GM18861 (cell line): ENCODE measurements at regions not wholly inside any gene's neighbourhood (a gene's known extent, or its start where the extent isn't known, plus 50 kb on each side); places are given as distances from the start of the nearest gene placed in this dataset.
"Not testable (repeated sequence)": the region's sequence is repeated elsewhere in the genome, so short reads cannot be mapped to it uniquely, and the experiment has no call there.

ENCODE experiments used
- ATAC-seq: cut with Tn5 transposase; IDR thresholded peaks from one replicate; pipeline ENCODE4 v1.9.1; 2021; ENCODE audit not compliant: unreplicated experiment

DNA sequence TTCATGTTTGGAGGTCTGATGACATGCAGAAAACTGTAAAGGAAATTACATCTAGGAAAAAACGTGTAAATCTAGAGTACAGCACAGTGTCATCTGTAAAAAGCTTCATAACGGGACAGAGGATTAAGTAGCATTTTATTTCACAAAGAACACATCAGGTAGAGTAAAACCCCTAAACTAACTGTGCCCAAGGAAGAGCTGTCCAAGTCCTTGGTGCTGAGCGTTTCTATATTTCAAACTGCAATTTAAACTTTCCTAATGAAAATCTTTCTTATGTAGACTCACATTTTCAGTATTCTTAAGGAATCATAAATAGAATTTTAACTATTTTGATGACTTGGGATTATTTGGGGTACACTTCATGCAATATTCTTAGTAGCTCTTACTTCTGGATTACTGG lies 646.2 kb downstream of the IPMK start:
- no peak for ATAC-seq

DNA sequence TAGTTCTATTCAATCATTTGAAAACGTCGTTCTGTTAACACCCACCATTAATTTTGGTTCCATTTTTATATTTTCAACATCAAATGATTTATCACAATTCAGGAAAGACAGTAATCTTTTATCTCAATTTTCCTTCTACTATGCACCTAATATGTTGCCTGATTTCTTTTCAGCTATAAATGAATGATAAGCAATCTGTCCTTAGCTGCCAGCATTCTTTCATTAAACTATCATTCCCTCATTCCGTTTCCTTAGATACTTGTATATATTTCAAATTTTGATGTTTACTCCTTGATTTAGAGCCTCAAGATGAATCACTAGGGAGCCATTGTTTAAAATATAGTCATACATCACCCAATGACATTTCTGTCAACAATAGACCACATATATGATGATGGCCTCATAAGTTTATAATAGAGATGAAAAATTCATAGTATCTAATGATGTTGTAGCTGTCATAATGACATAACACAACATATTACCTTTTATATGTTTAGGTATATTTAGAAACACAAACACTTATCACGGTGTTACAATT lies 661.7 kb downstream of the IPMK start:
- no peak for ATAC-seq

DNA sequence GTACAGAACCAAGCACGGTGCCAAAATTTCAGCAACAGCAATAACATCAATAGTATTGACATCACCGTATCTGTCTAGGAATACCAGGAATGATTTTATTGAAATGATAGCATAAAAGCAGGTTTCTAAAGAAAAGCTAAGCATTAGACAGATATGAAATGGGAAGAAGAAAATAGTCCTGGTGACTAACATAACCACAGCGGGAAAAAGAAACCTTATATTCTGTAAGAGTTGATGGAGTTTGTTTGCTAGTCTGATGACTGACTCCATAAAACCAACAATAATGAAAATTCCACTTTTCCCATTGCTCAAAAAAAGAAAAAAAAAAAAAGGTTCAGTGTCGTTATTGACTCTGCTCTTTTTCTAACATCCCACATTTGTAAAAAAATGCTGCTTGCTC lies 668.3 kb downstream of the IPMK start:
- no peak for ATAC-seq

DNA sequence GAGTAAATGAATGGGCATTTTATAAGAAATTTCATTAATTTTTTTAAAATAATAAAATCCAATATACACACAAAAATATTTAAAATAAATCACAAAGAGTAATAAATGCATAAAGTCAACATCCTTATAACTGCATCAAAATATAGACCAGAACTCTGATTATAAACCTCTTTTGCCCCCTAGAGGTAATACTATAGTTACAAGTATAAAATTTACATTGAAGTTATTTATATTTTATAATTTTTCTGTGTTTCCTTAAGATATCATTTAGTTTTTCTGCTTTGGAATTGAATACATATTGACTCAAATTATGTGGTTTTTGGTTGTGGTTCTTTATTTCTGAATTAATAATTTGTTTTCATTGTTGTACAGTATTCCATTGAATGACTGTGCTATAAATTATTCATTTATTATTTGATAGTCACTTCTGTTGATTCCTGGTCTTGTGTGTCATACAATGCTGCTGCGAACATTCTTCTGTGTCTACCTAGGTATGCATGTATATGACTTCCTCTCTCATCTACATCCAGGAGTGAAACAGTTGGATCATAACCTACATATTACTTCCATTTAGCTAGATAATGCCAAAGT lies 673.6 kb downstream of the IPMK start:
- ATAC-seq, result no peak

DNA sequence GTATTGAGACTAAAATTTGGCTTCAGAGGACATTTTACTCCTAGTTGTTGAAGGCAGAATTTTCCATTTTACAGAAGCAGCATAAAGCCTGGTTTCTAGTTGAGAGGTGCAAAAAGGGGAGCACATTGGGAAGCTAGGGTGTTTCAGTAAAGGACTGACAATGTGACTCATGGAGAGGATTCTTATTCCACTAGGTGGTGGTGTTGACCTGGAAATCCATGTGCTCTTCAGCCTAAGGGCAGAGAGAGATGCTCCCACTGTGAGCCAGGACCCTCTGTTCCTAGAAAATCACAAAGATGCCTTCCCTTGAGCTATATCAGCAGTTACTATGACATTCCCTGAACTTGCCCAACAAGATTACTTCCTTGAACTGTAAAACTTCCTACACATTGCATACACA lies 687.8 kb downstream of the IPMK start:
- peak; percentile 46 for ATAC-seq

DNA sequence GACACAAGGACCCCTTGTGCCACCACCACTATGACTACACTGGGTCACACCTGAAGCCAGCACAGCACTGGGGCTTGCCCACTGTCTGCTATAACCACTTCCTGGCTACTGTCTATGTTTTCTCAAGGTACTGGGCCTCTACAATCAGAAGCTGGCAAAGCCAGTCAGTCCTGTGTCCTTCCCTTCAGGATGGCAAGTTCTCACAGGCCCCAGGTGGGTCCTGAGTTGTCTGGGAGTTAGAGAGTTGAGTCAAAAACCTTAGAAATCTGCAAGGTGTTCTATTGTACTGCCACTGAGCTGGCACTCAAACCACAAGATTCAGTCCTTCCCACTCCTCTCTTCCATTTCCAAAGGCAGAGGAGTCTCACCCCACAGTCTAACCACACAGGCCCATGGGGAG lies 705.5 kb downstream of the IPMK start:
- ATAC-seq, result no peak

DNA sequence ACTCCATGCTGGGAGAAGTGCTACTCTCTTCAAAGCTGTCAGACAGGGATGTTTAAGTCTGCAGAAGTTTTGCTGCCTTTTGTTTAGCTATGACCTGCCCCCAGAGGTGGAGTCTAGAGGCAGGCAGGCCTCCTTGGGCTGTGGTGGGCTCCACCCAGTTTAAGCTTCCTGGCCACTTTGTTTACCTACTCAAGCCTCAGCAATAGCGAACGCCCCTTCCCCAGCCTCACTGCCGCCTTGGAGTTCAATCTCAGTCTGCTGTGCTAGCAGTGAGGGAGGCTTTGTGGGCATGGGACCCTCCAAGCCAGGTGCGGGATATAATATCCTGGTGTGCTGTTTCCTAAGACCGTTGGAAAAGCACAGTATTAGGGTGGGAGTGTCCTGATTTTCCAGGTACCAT lies 715.9 kb downstream of the IPMK start:
- ATAC-seq, result not testable (repeated sequence)

DNA sequence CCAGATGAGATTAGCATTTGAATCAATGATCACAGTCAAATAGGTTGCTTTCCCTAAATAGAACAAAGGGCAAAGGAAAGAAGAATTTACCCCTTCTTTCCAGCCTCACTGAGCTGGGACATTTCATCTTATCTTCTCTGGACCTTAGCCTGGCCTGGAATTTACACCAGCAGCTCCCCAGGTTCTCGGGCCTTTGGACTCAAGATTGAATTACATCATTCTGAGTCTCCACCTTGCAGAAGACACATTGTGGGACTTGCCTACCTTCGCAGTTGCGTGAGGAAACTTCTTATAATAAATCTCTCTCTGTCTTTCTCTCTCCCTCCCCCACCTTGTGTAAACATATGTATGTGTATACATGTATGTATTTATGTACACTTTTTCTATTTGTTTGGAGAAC lies 732.4 kb downstream of the IPMK start:
- ATAC-seq, result no peak

DNA sequence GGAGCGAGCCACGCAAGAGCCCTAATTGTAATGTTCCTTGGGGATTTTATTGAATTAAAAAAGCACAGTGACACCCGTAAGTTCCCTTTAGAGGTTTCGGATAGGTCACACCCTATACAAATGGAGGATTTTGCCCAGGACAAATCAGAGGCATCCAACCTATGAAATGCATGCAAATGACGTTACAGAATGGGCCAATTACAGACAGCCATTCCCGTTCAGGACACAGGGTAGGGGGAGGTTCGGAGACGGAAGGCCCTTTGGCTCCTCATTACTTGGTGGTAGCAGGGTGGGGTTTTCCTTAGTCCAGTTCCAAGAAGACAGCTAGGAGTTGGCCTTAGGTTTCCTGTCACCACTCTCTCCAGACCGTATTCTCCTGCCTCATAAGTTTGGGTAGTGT lies 754.1 kb downstream of the IPMK start:
- no peak for ATAC-seq

DNA sequence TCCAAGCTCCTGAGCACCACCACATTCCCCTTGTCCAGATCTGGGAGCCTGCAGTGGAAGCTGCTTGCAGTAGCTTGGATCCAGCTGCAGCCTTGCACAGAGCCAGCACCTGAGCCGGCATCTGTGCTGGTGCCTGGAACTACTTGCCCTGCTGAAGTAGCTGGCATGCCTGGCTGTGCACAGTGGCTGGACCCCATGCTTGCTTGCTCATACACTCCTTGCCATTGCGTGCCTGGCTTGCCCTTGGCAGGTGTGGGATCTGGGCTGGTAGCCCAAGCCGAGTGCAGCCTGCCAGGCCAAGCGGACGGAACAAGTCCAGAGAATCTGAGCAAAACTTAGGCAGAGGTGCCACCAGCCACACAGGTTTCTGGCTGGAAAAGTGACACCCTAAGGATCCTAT lies 759.9 kb downstream of the IPMK start:
- ATAC-seq, result no peak

DNA sequence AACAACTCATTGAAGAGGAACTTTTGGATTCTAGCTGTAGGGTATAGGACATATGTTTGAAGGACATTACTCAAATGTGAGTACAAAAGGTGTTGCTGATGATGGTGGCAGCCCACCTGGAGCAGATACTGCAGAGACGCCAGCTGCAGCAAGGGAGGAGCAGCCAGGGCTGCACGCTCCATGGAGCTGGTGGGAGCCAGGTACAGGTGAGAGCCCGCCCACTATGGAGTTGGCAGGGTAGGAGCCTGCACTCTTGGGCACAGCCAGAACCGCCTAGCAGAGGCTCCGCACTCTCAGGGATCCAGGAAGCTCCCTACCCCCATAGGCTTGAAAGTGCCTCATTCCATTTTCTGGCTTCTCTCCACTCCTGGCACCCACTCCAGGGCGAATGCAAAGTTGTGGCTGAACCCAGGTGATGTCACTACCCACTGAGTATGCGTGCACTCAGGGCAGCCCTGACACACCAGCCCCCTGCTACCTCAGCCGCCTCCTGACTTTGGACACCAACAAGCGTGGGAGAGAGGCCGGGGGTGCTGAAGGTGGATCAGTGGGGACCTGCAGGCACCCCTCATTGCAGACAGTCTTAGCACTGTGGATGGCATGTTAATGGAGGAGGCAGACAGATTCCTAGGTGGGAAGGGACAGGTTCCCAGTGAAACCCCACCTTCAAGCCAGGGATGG lies 761.1 kb downstream of the IPMK start:
- ATAC-seq, result no peak

DNA sequence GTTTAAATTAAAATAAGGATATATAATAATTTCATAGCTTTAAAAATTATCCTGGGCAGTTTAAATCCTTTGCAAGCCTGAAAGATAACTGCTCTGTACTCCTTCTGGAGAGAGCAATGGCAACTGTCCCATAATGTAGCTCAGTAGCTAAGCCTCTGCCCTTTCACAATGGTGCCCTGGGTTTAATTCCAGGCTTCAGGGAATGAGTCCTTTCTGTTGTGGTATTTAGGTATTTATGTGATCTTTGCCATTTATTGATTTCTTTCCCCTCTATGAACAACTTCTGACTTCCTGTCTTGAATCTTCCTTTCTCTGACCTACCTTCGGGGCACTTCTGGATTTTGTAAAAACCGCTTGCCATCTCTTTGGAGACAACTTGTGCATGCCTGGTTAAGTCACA lies 773.2 kb downstream of the IPMK start:
- no peak for ATAC-seq

DNA sequence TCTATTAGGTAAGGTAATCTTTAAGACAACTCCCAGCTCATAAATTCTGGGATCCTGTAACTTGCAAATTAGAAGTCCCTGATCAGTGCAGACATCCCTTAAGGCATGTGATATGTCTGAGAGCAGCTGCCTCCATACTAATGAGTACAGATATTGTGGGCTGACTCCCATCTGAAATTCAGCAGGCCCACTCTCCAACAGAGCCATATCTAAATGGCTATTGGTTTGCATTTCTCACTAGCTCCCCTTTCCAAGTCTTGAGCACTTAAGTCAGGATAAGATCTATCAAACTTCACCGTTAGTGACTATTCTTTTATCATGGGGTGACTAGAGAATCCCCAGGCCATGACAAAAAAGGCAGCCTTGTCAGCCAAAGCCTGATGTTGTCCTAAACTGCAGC lies 785.4 kb downstream of the IPMK start:
- no peak for ATAC-seq

DNA sequence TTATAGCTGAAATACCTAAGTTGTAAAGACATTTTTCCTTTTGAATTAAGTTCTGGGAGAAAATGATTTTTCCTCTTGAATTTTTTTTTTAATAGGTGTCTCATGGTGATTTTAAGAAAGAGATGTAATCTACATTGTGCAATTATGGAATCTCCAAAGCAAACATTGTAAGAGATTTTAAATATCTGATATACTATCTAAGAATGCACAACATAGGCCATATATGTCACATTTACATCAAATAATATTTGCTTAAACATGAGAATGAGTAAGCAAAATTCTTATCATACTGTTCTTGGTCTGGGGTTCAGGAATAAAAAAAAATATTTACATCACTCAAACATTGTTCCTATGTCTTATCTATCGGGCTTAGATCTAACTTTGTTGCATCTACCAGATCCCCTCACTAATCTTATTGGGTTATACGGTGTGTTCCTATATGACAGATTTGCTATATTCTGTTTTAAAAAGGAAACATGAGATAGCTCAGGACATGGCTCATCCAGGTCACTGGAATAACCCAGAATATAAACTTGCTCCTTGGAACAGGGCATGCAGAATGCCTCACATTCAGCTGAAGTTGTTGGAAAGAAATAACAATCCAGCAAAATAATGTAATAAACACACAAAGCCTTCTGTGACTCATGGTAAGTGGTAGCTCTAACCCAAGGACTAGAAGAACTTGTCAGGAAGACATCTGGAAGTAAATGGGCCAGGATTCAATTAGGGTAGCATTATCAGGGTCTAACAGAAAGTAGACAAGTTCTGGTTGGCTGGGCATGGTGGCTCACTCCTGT lies 794.7 kb downstream of the IPMK start:
- no peak for ATAC-seq

DNA sequence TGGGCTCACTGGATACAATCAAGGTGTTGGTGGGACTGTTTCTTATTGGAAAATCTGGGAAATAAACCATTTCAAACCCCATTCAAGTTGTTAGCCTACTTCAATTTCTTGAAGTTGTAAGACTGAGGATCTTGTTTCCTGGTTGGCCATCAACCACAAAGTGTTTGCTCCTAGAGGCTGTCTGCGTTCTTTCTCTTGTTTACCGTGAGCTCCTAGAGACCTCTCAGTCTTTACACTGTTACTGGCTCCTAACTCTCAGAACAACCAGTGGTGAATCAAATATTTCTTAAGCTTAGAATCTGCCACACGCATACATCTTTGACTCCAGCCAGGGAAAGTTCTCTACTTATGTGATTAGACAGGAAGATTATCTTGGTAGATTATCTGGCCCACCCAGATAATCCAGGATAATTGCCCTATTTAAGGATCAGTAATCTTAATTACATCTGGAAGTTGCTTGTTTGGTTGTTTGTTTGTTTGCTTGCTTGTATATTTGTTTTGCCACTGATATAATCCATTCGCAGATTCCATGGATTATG lies 798.7 kb downstream of the IPMK start:
- no peak for ATAC-seq

DNA sequence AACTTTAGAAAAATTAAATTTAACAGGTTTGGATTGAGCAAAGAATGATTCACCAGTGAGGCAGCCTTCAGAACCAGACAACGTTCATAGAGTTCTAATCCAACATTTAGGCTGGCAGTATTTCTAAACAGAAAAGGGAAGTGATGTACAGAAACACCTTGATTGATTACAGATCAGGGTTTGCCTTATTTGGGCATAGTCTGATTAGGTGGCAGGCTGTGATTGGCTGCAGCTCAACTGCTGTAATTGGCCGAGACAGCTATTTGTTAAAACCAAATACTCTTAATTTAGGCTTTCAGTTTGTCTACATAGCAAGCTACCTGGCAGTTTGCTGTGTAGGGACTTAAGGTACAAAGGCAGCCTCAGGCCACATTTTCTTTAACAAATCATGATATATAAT lies 802.5 kb downstream of the IPMK start:
- no peak for ATAC-seq

DNA sequence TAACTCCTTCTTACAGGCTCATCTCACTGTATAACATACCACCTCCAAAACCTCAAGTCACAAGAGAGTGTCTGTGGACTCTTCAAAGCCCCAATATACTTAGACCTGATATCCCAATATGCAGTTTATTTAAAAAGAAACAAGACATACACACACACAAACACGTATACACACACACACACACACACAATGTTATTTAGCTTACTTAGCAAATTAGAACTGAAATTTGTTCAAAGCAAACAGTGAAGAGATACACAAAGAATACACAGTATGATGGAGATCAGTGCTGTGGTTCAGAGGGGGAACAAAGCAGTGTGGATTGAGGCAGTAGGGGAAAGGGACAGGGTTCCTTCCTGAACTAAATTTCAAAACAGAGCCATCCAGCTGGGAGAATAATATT lies 807.2 kb downstream of the IPMK start:
- ATAC-seq, result no peak

DNA sequence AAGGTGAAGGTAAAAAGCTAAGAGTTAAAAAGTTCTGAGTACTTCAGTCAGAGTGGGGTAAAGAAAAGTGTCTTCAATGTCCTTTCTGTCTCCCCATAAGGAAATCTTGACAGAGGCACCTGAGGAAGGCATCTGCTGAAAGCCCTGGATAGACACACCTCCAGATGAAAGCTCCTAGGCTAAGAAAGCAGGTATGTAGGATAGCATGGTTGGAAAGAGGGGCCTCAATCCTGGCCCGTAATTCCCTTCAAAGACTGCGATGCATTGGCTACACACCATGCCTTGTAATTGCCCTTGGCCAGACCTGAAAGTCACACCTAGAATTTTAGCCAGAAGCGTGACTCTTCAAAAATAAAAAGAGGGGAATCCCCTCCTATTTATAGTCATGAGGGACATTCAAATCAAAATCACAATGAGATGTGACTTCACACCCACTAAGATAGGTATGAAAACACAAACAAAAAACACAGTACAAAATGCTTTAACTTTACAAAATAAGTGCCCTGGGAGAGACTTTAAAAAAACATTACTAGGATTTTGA lies 809.7 kb downstream of the IPMK start:
- ATAC-seq, result no peak

DNA sequence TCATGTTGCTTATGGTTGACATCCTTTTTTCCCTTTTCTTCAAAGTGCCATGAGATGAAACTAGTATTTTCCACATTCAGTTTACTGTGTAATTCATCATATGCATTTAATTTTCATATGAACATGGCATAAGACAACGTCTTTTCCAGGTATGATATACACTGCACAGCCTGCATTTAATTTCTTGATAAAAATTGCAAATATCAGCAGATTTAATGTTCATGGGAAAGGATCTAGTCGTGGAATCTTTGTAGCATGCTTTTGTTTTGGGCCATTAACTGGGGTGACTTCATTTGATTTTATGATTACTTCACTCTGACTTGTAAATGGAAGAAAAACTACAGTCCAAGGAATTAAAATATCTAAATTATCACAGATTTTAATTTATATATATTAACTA lies 837.3 kb downstream of the IPMK start:
- ATAC-seq, result no peak

DNA sequence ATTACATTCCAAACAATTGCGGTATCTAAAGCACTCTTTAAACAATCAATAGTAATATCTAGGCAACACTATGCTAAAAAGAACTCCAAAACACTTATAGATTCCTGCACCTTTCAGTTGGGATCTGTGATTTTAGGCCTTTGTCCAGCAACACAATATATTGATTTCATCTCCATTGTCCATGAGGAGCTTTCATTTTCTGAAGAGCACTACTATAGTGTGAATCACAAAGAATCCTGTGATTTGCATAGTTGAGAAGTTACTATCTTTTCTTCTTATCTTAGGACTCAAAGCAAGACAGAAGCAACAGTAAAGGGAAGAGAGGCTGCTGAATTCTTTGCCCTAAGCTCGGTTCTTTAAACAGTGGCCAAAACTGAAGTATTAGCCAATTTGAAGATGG lies 846.8 kb downstream of the IPMK start:
- ATAC-seq, result no peak

DNA sequence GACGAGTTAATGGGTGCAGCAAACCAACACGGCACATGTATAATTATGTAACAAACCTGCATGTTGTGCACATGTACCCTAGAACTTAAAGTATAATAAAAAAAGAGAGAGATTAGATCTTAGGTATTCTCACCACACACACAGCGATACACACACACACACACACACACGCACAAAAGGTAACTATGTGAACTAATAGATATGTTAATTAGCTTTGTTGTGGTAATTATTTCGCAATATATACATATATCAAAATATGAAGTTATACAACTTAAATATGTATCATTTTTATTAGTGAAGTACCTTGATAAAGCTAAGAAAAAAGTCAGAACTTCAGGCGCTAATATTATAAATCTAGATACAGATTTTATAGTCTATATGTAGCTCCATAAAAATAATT lies 849.2 kb downstream of the IPMK start:
- ATAC-seq, result no peak

DNA sequence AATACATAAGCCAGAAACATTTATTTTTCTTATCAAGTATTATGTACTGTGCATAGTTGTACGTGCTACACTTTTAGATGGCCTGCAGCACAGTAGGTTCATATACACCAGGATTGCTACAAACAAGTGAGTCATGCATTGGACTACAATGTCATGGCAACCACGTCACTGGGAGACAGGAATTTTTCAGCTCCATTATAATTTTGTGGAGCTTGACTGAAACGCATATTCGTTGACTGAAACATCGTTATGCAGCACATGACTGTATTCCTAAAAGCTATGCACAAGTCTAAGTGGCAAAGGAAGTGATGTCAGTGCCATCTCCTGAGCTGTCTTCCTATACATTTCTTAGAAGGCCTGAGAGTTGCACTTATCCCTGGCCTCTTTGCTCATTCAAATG lies 871.8 kb downstream of the IPMK start:
- no peak for ATAC-seq
